Stomach (tissue), 8 donors: ENCODE measurements at regions not wholly inside any gene's neighbourhood (a gene's known extent, or its start where the extent isn't known, plus 50 kb on each side); places are given as distances from the start of the nearest gene placed in this dataset.

Source experiments
- DNase-seq, 2 donors: peaks; one replicate each; pipeline versions ENCODE4 v3.0.0 to v3.0.0-alpha.2; 2013 to 2019
- H3K27ac ChIP-seq, 5 donors: fragments of 200-600 bp in 4 of 5; sonication (generic) in 4 of 5; one replicate each; pipeline ENCODE4 v1.5.1; 2013 to 2019; ENCODE audit warnings: mild to moderate bottlenecking in 1 of 5, moderate library complexity in 1 of 5
- H3K27me3 ChIP-seq, 3 donors: fragments of 200-600 bp; sonication (generic); one replicate each; pipeline ENCODE4 v1.5.1; 2017 to 2019; ENCODE audit warnings: mixed run types in 1 of 3
- H3K36me3 ChIP-seq, 4 donors: fragments of 200-600 bp; sonication (generic); 1 replicate in 3 of 4; 2 replicates in 1 of 4; pipeline ENCODE4 v1.5.1; 2016 to 2019
- H3K4me1 ChIP-seq, 4 donors: fragments of 200-600 bp; sonication (generic); one replicate each; pipeline ENCODE4 v1.5.1; 2016 to 2019
- H3K4me3 ChIP-seq, 4 donors: fragments of 200-600 bp; sonication (generic) in 3 of 4; one replicate each; pipeline ENCODE4 v1.5.1; 2016 to 2019; ENCODE audit warnings: mild to moderate bottlenecking in 1 of 4
- H3K9me3 ChIP-seq, 4 donors: fragments of 200-600 bp; sonication (generic); one replicate each; pipeline ENCODE4 v1.5.1; 2016 to 2019
- CTCF ChIP-seq, 7 experiments: fragments of 450-650 bp in 4 of 7; fragments of 200-600 bp in 3 of 7; sonication (generic) in 3 of 7; IDR thresholded peaks; one replicate each; pipeline ENCODE4 v1.5.1; 2016 to 2019; ENCODE audit warnings: antibody characterized with exemption in 7 of 7, control low read depth in 2 of 7, mild to moderate bottlenecking in 1 of 7
- EP300 ChIP-seq: sonication (generic); formaldehyde crosslinking; IDR thresholded peaks from one replicate; pipeline ENCODE4 v1.6.1; 2017; ENCODE audit warnings: antibody characterized with exemption
- POLR2A ChIP-seq, 4 donors: fragments of 450-650 bp; IDR thresholded peaks; one replicate each; pipeline ENCODE4 v1.6.1; 2016; ENCODE audit warnings: antibody characterized with exemption in 4 of 4, control low read depth in 2 of 4, mild to moderate bottlenecking in 1 of 4, moderate library complexity in 1 of 4
- POLR2AphosphoS5 ChIP-seq, 3 donors: sonication (generic); formaldehyde crosslinking; IDR thresholded peaks; one replicate each; pipeline ENCODE4 v1.6.1; 2016; ENCODE audit warnings: antibody characterized with exemption in 3 of 3
- WGBS, 5 donors: extraction: QIAGEN DNeasy Blood & Tissue Kit in 3 of 5; methylation state at CpG; one replicate each; pipeline versions ENCODE4 v1.1.5 to v1.1.7; 2013 to 2018; 5-methylcytosine and 5-hydroxymethylcytosine counted together
- intact Hi-C: fragments of 100-400 bp; cut with DNase I; formaldehyde crosslinking; loops from one replicate; pipeline ENCODE4 v1.15.1; 2023; ENCODE audit warnings: low total_unique reads
- donor health status: healthy with polysubstance abuse.
- donor health status: Bipolar disorder and iron deficiency.
- donor health status: healthy.

GRCh38 chr11:105553025-105553424 lies 56.8 kb upstream of the GRIA4 start:
- 66 to 77% (median 75%) methylated on average over 4 of the region's 4 CpGs for WGBS, 5 donors
- Histone ChIP-seq H3K4me1 (no peaks in the 10 kb centered on the region), H3K27ac (no peak overlapping the region), H3K36me3 (no peaks in the 10 kb centered on the region), H3K4me3 (no peak overlapping the region), H3K27me3 (no peaks in the 10 kb centered on the region), H3K9me3 (peaks cover 0 to 3% (median 0%) of the 10 kb centered on the region in 4 donors)
- TF ChIP-seq CTCF (IDR thresholded peaks at IDR 0.05) (no peak), POLR2AphosphoS5 (IDR thresholded peaks at IDR 0.05) (no peak), EP300 (no peak), POLR2A (IDR thresholded peaks at IDR 0.05) (no peak)
- no peak for DNase-seq
- intact Hi-C loops = no loop called here

GRCh38 chr11:105548359-105548758 lies 61.5 kb upstream of the GRIA4 start:
- TF ChIP-seq EP300 = no peak
- TF ChIP-seq POLR2A (IDR thresholded peaks at IDR 0.05) = no peak
- no peak for TF ChIP-seq CTCF (IDR thresholded peaks at IDR 0.05)
- TF ChIP-seq POLR2AphosphoS5 (IDR thresholded peaks at IDR 0.05) = no peak
- no peaks in the 10 kb centered on the region for H3K27me3 ChIP-seq
- 54 to 61% (median 58%) methylated on average over 3 of the region's 3 CpGs for WGBS, 5 donors
- no peaks in the 10 kb centered on the region for H3K36me3 ChIP-seq
- H3K4me3 ChIP-seq = no peak overlapping the region
- no peak overlapping the region for H3K27ac ChIP-seq
- no peak for DNase-seq
- intact Hi-C loops = no loop called here
- H3K4me1 ChIP-seq = no peaks in the 10 kb centered on the region
- peaks cover 0 to 3% (median 0%) of the 10 kb centered on the region in 4 donors for H3K9me3 ChIP-seq

DNA sequence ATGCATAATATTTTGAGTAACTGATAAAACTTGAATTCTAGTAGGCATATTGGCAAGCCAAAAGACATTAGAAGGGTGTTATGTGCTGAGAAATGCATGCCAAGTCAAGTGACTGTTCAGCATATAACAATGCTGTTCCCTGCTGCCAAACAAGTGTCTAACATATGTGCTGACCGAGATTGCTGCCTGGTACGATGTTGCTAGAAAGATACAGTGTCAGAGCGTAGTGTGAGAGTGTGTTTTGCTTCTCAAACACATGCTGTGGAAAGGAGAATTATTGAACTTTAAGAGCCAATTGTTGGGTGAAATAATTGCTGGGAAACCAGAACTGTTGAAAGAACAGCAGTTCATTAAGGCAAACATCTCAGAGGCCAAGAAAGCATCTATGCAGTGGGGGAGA lies 71.3 kb upstream of the GRIA4 start:
- Histone ChIP-seq H3K27ac (no peak overlapping the region), H3K27me3 (no peaks in the 10 kb centered on the region), H3K4me1 (no peaks in the 10 kb centered on the region), H3K4me3 (no peak overlapping the region), H3K9me3 (no peaks in the 10 kb centered on the region), H3K36me3 (no peaks in the 10 kb centered on the region)
- intact Hi-C loops = no loop called here
- 81 to 89% (median 87%) methylated on average over 3 of the region's 3 CpGs for WGBS, 5 donors
- no peak for DNase-seq
- no peak for TF ChIP-seq CTCF (IDR thresholded peaks at IDR 0.05)
- TF ChIP-seq POLR2AphosphoS5 (IDR thresholded peaks at IDR 0.05) = no peak
- no peak for TF ChIP-seq POLR2A (IDR thresholded peaks at IDR 0.05)

DNA sequence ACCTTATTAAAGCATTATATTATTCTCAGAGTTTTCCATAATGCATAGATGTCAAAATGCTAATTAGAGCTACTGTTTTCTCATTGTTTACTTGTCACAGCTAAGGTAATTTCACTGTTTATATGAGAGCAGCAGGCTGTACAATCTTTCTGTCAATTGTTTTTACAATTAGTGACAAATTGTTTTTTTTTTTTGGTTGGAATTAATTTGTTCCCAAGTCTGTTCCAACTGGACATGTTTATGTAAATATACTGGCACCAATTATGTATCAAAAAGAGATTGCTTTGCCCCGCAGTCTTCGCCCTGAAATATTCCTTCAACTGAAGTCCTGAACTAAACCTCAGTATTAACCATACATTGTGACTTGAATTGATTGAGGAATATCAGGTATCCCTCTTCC lies 72.3 kb upstream of the GRIA4 start:
- no peaks in the 10 kb centered on the region for H3K9me3 ChIP-seq
- H3K4me3 ChIP-seq = no peak overlapping the region
- DNase-seq = no peak
- TF ChIP-seq POLR2AphosphoS5 (IDR thresholded peaks at IDR 0.05) (no peak), POLR2A (IDR thresholded peaks at IDR 0.05) (no peak), CTCF (IDR thresholded peaks at IDR 0.05) (no peak), EP300 (no peak)
- 32 to 45% (median 41%) methylated on average over 2 of the region's 2 CpGs for WGBS, 5 donors
- H3K27me3 ChIP-seq = no peaks in the 10 kb centered on the region
- no peaks in the 10 kb centered on the region for H3K36me3 ChIP-seq
- intact Hi-C loops = no loop called here
- H3K4me1 ChIP-seq = no peaks in the 10 kb centered on the region
- no peak overlapping the region for H3K27ac ChIP-seq
